GM12864 (cell line): ENCODE measurements at regions not wholly inside any gene's neighbourhood (a gene's known extent, or its start where the extent isn't known, plus 50 kb on each side); places are given as distances from the start of the nearest gene placed in this dataset.
"Not testable (repeated sequence)": the region's sequence is repeated elsewhere in the genome, so short reads cannot be mapped to it uniquely, and the experiment has no call there.

Experiments
- DNase-seq: peaks from one replicate; pipeline ENCODE4 v3.0.0-alpha.2; 2011; ENCODE audit warnings: low read depth
- H3K4me3 ChIP-seq: 2 replicates; pipeline ENCODE4 v1.5.1; 2011; ENCODE audit warnings: mild to moderate bottlenecking, low read depth, low read length, control low read depth
- TF ChIP-seq, protein P1 (sequence below): IDR thresholded peaks from 2 replicates; pipeline ENCODE4 v1.5.1; 2011; ENCODE audit warnings: low read depth, mild to moderate bottlenecking, moderate library complexity, low read length, control low read depth, inconsistent platforms; ENCODE audit errors: missing control alignments

DNA sequence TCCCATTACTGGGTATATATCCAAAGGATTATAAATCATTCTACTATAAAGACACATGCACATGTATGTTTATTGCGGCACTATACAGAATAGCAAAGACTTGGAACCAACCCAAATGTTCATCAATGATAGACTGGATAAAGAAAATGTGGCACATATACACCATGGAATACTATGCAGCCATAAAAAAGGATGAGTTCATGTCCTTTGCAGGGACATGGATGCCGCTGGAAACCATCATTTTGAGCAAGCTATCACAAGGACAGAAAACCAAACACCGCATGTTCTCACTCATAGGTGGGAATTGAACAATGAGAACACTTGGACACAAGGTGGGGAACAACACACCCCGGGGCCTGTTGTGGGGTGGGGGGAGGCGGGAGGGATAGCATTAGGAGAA is 57.0 kb upstream of the NEUROD1 start:
- H3K4me3 ChIP-seq, DNase-seq: not testable (repeated sequence)

- TF ChIP-seq, protein P1, sequence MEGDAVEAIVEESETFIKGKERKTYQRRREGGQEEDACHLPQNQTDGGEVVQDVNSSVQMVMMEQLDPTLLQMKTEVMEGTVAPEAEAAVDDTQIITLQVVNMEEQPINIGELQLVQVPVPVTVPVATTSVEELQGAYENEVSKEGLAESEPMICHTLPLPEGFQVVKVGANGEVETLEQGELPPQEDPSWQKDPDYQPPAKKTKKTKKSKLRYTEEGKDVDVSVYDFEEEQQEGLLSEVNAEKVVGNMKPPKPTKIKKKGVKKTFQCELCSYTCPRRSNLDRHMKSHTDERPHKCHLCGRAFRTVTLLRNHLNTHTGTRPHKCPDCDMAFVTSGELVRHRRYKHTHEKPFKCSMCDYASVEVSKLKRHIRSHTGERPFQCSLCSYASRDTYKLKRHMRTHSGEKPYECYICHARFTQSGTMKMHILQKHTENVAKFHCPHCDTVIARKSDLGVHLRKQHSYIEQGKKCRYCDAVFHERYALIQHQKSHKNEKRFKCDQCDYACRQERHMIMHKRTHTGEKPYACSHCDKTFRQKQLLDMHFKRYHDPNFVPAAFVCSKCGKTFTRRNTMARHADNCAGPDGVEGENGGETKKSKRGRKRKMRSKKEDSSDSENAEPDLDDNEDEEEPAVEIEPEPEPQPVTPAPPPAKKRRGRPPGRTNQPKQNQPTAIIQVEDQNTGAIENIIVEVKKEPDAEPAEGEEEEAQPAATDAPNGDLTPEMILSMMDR: peak; percentile 16
- H3K4me3 ChIP-seq: no peak overlapping the region
- DNase-seq: no peak
These were observed 57.8 kb upstream of the NEUROD1 start for GRCh38 chr2:181738074-181738473.

DNA sequence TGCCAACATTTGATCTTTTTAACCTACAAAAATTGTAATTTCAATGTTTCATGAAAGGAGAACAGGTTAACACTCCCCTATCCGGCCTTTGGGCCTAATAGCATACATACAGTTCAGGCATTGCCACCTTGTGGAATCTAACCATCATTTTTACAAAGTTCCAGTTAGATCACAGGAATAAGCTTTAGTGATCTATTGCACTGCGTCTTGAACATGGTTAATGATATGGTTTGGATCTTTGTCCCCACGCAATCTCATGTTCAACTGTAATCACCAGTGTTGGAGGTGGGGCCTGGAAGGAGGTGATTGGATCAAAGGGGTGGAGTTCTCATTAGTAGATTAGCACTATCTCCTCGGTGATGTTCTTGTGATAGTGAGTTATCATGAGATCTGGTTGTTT is 58.2 kb upstream of the NEUROD1 start:
- H3K4me3 ChIP-seq: no peak overlapping the region
- TF ChIP-seq, protein P1: no peak
- DNase-seq: no peak

GRCh38 chr2:181741756-181742155 is 61.4 kb upstream of the NEUROD1 start:
- TF ChIP-seq, protein P1: no peak
- H3K4me3 ChIP-seq: no peak overlapping the region
- DNase-seq: no peak

- TF ChIP-seq, protein P1: no peak
These were observed 62.0 kb upstream of the NEUROD1 start for GRCh38 chr2:181742361-181742760.

GRCh38 chr2:181742922-181743722 is 62.8 kb upstream of the NEUROD1 start:
- no peak overlapping the region for H3K4me3 ChIP-seq
- DNase-seq: peak; percentile 12
- TF ChIP-seq, protein P1: peak; percentile 49

More at GRCh38 chr2:181742361-181742760, 62.0 kb upstream of the NEUROD1 start:
- no peak overlapping the region for H3K4me3 ChIP-seq
- no peak for DNase-seq

DNA sequence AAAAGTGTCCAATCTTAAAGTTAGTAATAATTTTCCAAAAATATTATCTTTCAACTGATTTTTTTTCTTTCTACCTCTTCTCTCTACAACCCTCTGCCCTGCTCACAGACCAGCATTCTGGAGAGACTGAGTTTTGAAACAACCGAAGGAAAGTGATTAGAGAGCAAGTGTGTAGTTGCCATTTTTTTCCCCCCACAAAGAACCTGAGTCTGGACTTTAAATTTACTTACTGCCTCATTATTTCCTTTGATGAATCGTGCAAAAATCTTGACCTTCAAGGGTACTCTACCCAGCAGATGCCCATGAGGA is 63.4 kb upstream of the NEUROD1 start:
- TF ChIP-seq, protein P1: no peak

More for the DNA sequence above, 63.4 kb upstream of the NEUROD1 start:
- no peak for DNase-seq
- no peak overlapping the region for H3K4me3 ChIP-seq
